CD14-positive monocyte (primary cell): ENCODE measurements at regions not wholly inside any gene's neighbourhood (a gene's known extent, or its start where the extent isn't known, plus 50 kb on each side); places are given as distances from the start of the nearest gene placed in this dataset.

Experiments
- DNase-seq, 3 donors: peaks; one replicate each; pipeline ENCODE4 v3.0.0-alpha.2; 2011 to 2022
- H2AFZ ChIP-seq: 2 replicates; pipeline ENCODE4 v1.6.0; 2012; ENCODE audit warnings: mild to moderate bottlenecking, low read depth, low read length, inconsistent platforms; ENCODE audit not compliant: insufficient read depth, poor library complexity, severe bottlenecking
- H3K27ac ChIP-seq, 2 donors: 1 replicate in 1 of 2; 2 replicates in 1 of 2; pipeline ENCODE4 v1.5.1; 2012 to 2013; ENCODE audit warnings: low read length in 2 of 2, control low read depth in 1 of 2, inconsistent platforms in 1 of 2, low read depth in 1 of 2, mild to moderate bottlenecking in 1 of 2
- H3K27me3 ChIP-seq, 2 donors: one replicate each; pipeline versions ENCODE4 v1.6.0 to v1.6.1; 2011 to 2013; ENCODE audit warnings: low read length in 2 of 2; ENCODE audit not compliant: control insufficient read depth in 2 of 2, insufficient read depth in 2 of 2
- H3K36me3 ChIP-seq, 2 donors: replicated peaks in 1 of 2; 1 replicate in 1 of 2; 2 replicates in 1 of 2; pipeline versions ENCODE4 v1.5.1 to v1.6.1; 2012 to 2013; ENCODE audit warnings: low read length in 2 of 2, control low read depth in 1 of 2, inconsistent platforms in 1 of 2, mild to moderate bottlenecking in 1 of 2; ENCODE audit not compliant: insufficient read depth in 2 of 2, control insufficient read depth in 1 of 2
- H3K4me1 ChIP-seq, 2 donors: 1 replicate in 1 of 2; 2 replicates in 1 of 2; pipeline versions ENCODE4 v1.5.1 to v1.6.1; 2012 to 2013; ENCODE audit warnings: low read length in 2 of 2, control low read depth in 1 of 2, inconsistent platforms in 1 of 2, mild to moderate bottlenecking in 1 of 2, moderate library complexity in 1 of 2; ENCODE audit not compliant: insufficient read depth in 2 of 2, control insufficient read depth in 1 of 2
- H3K4me2 ChIP-seq: replicated peaks from 2 replicates; pipeline ENCODE3; 2012; ENCODE audit warnings: low read length, moderate library complexity, mild to moderate bottlenecking; ENCODE audit not compliant: poor library complexity, severe bottlenecking; ENCODE audit errors: extremely low read depth
- H3K4me3 ChIP-seq, 3 experiments: fragments of 200-600 bp in 1 of 3; sonication (generic) in 1 of 3; replicated peaks in 1 of 3; 1 replicate in 2 of 3; 2 replicates in 1 of 3; pipeline ENCODE4 v1.5.1; 2011 to 2013; ENCODE audit warnings: low read length in 3 of 3, mild to moderate bottlenecking in 3 of 3, control low read depth in 2 of 3, low read depth in 2 of 3, inconsistent platforms in 1 of 3, moderate library complexity in 1 of 3
- H3K79me2 ChIP-seq: 2 replicates; pipeline ENCODE4 v1.6.0; 2012; ENCODE audit warnings: mild to moderate bottlenecking, control low read depth, inconsistent platforms, low read length, moderate library complexity; ENCODE audit not compliant: insufficient read depth
- H3K9ac ChIP-seq: 2 replicates; pipeline ENCODE4 v1.6.0; 2017; ENCODE audit warnings: low read length, mild to moderate bottlenecking; ENCODE audit not compliant: insufficient read depth, poor library complexity, severe bottlenecking
- H3K9me3 ChIP-seq, 2 donors: replicated peaks in 1 of 2; 1 replicate in 1 of 2; 2 replicates in 1 of 2; pipeline versions ENCODE4 v1.5.1 to v1.6.1; 2012 to 2013; ENCODE audit warnings: low read length in 2 of 2, control low read depth in 1 of 2; ENCODE audit not compliant: control insufficient read depth in 1 of 2, insufficient read depth in 1 of 2
- H4K20me1 ChIP-seq: 2 replicates; pipeline ENCODE4 v1.6.0; 2012; ENCODE audit warnings: mild to moderate bottlenecking, low read length, control low read depth, moderate library complexity; ENCODE audit not compliant: insufficient read depth
- H3K27ac Mint-ChIP-seq, 7 donors: one replicate each; pipeline ENCODE4 v1.8.0; 2020; ENCODE audit warnings: mild to moderate bottlenecking in 7 of 7, mixed read lengths in 7 of 7, moderate library complexity in 6 of 7, inconsistent platforms in 2 of 7
- H3K27me3 Mint-ChIP-seq, 3 donors: one replicate each; pipeline ENCODE4 v1.8.0; 2021 to 2022; ENCODE audit warnings: low read depth in 3 of 3, mild to moderate bottlenecking in 3 of 3, mixed read lengths in 3 of 3, moderate library complexity in 3 of 3, inconsistent platforms in 1 of 3
- H3K36me3 Mint-ChIP-seq, 2 donors: one replicate each; pipeline ENCODE4 v1.8.0; 2020; ENCODE audit warnings: mixed read lengths in 2 of 2, inconsistent platforms in 1 of 2, mild to moderate bottlenecking in 1 of 2
- H3K4me1 Mint-ChIP-seq: one replicate; pipeline ENCODE4 v1.8.0; 2020; ENCODE audit warnings: mild to moderate bottlenecking, mixed read lengths
- H3K4me3 Mint-ChIP-seq, 2 donors: one replicate each; pipeline ENCODE4 v1.8.0; 2020; ENCODE audit warnings: mild to moderate bottlenecking in 2 of 2, mixed read lengths in 2 of 2, moderate library complexity in 1 of 2
- H3K9me3 Mint-ChIP-seq, 7 donors: one replicate each; pipeline ENCODE4 v1.8.0; 2020 to 2022; ENCODE audit warnings: mixed read lengths in 7 of 7, mild to moderate bottlenecking in 6 of 7, moderate library complexity in 6 of 7, inconsistent platforms in 2 of 7
- CTCF ChIP-seq: fragments of 200-600 bp; IDR thresholded peaks from one replicate; pipeline ENCODE4 v1.8.0; 2022; ENCODE audit warnings: antibody characterized with exemption, mild to moderate bottlenecking
- WGBS: methylation state at CpG from one replicate; pipeline ENCODE4 v1.1.5; 2013; ENCODE audit warnings: missing lambda C conversion rate; ENCODE audit not compliant: insufficient coverage; 5-methylcytosine and 5-hydroxymethylcytosine counted together
- intact Hi-C, 2 donors: fragments of 100-400 bp; cut with micrococcal nuclease; formaldehyde crosslinking; loops; one replicate each; pipeline versions ENCODE4 v1.15.0 to v1.15.1; 2023

GRCh38 chr10:21161090-21161625, 264.0 kb upstream of the NEBL start:
- no peak for DNase-seq
- H4K20me1 ChIP-seq, result no peaks in the 10 kb centered on the region
- H3K27me3 Mint-ChIP-seq, result peaks cover 3 to 5% (median 3%) of the 10 kb centered on the region in 3 donors
- H3K4me3 Mint-ChIP-seq, result no peak overlapping the region
- H3K4me1 Mint-ChIP-seq, result no peaks in the 10 kb centered on the region
- intact Hi-C loops, result no loop called here
- peaks cover 0 to 8% of the 10 kb centered on the region in 2 donors for H3K9me3 ChIP-seq
- no peak overlapping the region for H2AFZ ChIP-seq
- H3K27ac ChIP-seq, result no peak overlapping the region
- H3K27me3 ChIP-seq, result peaks cover 0 to 2% of the 10 kb centered on the region in 2 donors
- 88% methylated on average over 1 of the region's 5 CpGs for WGBS
- H3K9me3 Mint-ChIP-seq, result peaks cover 0 to 7% (median 0%) of the 10 kb centered on the region in 7 donors
- no peak overlapping the region for H3K4me2 ChIP-seq
- H3K36me3 Mint-ChIP-seq, result peaks cover 0 to 10% of the 10 kb centered on the region in 2 donors
- no peak overlapping the region for H3K4me3 ChIP-seq
- H3K79me2 ChIP-seq, result no peaks in the 10 kb centered on the region
- H3K36me3 ChIP-seq, result no peaks in the 10 kb centered on the region
- no peak overlapping the region for H3K9ac ChIP-seq
- H3K27ac Mint-ChIP-seq, result no peak overlapping the region
- TF ChIP-seq CTCF, result no peak
- no peaks in the 10 kb centered on the region for H3K4me1 ChIP-seq

GRCh38 chr10:21160116-21160515, 263.0 kb upstream of the NEBL start:
- WGBS, result 57% methylated on average over 4 of the region's 4 CpGs
- peaks cover 0 to 2% of the 10 kb centered on the region in 2 donors for H3K27me3 ChIP-seq
- Mint-ChIP-seq H3K9me3 (peaks cover 0 to 7% (median 0%) of the 10 kb centered on the region in 7 donors), H3K4me3 (no peak overlapping the region), H3K4me1 (no peaks in the 10 kb centered on the region), H3K27ac (no peak overlapping the region), H3K27me3 (peaks cover 3 to 8% (median 3%) of the 10 kb centered on the region in 3 donors), H3K36me3 (peaks cover 0 to 10% of the 10 kb centered on the region in 2 donors)
- TF ChIP-seq CTCF, result no peak
- no peaks in the 10 kb centered on the region for H3K36me3 ChIP-seq
- H3K4me2 ChIP-seq, result no peak overlapping the region
- no peaks in the 10 kb centered on the region for H4K20me1 ChIP-seq
- no peaks in the 10 kb centered on the region for H3K4me1 ChIP-seq
- no peak overlapping the region for H3K9ac ChIP-seq
- no peak overlapping the region for H3K27ac ChIP-seq
- H3K9me3 ChIP-seq, result peaks cover 0 to 8% of the 10 kb centered on the region in 2 donors
- no peak overlapping the region for H3K4me3 ChIP-seq
- DNase-seq, result no peak
- H2AFZ ChIP-seq, result no peak overlapping the region
- no peaks in the 10 kb centered on the region for H3K79me2 ChIP-seq
- intact Hi-C loops, result no loop called here
